ENCODE measurements at regions not wholly inside any gene's neighbourhood (a gene's known extent, or its start where the extent isn't known, plus 50 kb on each side); places are given as distances from the start of the nearest gene placed in this dataset.

GRCh38 chr11:128215238-128215882 is 372.0 kb downstream of the ETS1 start:
- H3K27ac ChIP-seq (ENCODE audit: low read depth, low read length), result no peak overlapping the region
- no peaks in the 10 kb centered on the region for H3F3A ChIP-seq (ENCODE audit: control insufficient read depth, insufficient read depth)
- no peaks in the 10 kb centered on the region for H3K27me3 ChIP-seq (ENCODE audit: control insufficient read depth, low read length)
- H3K4me3 ChIP-seq (ENCODE audit: low read length), result no peak overlapping the region
- no peaks in the 10 kb centered on the region for H3K79me2 ChIP-seq (ENCODE audit: control insufficient read depth, low read length)
- H4K20me1 ChIP-seq (ENCODE audit: control insufficient read depth, insufficient read depth, low read depth, low read length), result no peaks in the 10 kb centered on the region
- TF ChIP-seq, protein P1, sequence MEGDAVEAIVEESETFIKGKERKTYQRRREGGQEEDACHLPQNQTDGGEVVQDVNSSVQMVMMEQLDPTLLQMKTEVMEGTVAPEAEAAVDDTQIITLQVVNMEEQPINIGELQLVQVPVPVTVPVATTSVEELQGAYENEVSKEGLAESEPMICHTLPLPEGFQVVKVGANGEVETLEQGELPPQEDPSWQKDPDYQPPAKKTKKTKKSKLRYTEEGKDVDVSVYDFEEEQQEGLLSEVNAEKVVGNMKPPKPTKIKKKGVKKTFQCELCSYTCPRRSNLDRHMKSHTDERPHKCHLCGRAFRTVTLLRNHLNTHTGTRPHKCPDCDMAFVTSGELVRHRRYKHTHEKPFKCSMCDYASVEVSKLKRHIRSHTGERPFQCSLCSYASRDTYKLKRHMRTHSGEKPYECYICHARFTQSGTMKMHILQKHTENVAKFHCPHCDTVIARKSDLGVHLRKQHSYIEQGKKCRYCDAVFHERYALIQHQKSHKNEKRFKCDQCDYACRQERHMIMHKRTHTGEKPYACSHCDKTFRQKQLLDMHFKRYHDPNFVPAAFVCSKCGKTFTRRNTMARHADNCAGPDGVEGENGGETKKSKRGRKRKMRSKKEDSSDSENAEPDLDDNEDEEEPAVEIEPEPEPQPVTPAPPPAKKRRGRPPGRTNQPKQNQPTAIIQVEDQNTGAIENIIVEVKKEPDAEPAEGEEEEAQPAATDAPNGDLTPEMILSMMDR (IDR thresholded peaks at IDR 0.05; ENCODE audit: low read depth, low read length, poor library complexity, severe bottlenecking), result no peak
- TF ChIP-seq EZH2phosphoT487 (IDR thresholded peaks at IDR 0.05; ENCODE audit: borderline replicate concordance, low read length), result no peak
- H3K4me2 ChIP-seq (ENCODE audit: low read length), result no peak overlapping the region
- no peaks in the 10 kb centered on the region for H3K36me3 ChIP-seq (ENCODE audit: control insufficient read depth, low read length)
- H3K4me1 ChIP-seq (ENCODE audit: control insufficient read depth, low read length), result no peaks in the 10 kb centered on the region
- no peaks in the 10 kb centered on the region; the same call in 1 of the 2 replicates for H3K9me3 ChIP-seq (ENCODE audit: control insufficient read depth, insufficient read depth, low read length)
- H3K9me2 ChIP-seq (replicated peaks; ENCODE audit: control insufficient read depth, low read length), result no peaks in the 10 kb centered on the region

- Histone ChIP-seq H3K27me3 (ENCODE audit: control insufficient read depth, low read length) (no peaks in the 10 kb centered on the region), H3K27ac (ENCODE audit: low read depth, low read length) (no peak overlapping the region), H3K36me3 (ENCODE audit: control insufficient read depth, low read length) (no peaks in the 10 kb centered on the region), H3K9me3 (ENCODE audit: control insufficient read depth, insufficient read depth, low read length) (no peaks in the 10 kb centered on the region; the same call in 1 of the 2 replicates), H3K4me3 (ENCODE audit: low read length) (no peak overlapping the region), H3K4me1 (ENCODE audit: control insufficient read depth, low read length) (no peaks in the 10 kb centered on the region), H3K9me2 (replicated peaks; ENCODE audit: control insufficient read depth, low read length) (no peaks in the 10 kb centered on the region), H3K4me2 (ENCODE audit: low read length) (no peak overlapping the region), H3F3A (ENCODE audit: control insufficient read depth, insufficient read depth) (no peaks in the 10 kb centered on the region), H3K79me2 (ENCODE audit: control insufficient read depth, low read length) (no peaks in the 10 kb centered on the region), H4K20me1 (ENCODE audit: control insufficient read depth, insufficient read depth, low read depth, low read length) (no peaks in the 10 kb centered on the region)
- TF ChIP-seq EZH2phosphoT487 (IDR thresholded peaks at IDR 0.05; ENCODE audit: borderline replicate concordance, low read length), result no peak
- TF ChIP-seq, protein P1 (IDR thresholded peaks at IDR 0.05; ENCODE audit: low read depth, low read length, poor library complexity, severe bottlenecking), result no peak
These were observed 373.1 kb downstream of the ETS1 start for GRCh38 chr11:128214263-128214662.

- no peak for TF ChIP-seq EZH2phosphoT487 (IDR thresholded peaks at IDR 0.05; ENCODE audit: borderline replicate concordance, low read length)
- TF ChIP-seq, protein P1 (IDR thresholded peaks at IDR 0.05; ENCODE audit: low read depth, low read length, poor library complexity, severe bottlenecking), result no peak
- no peaks in the 10 kb centered on the region for H4K20me1 ChIP-seq (ENCODE audit: control insufficient read depth, insufficient read depth, low read depth, low read length)
- no peak overlapping the region for H3K4me3 ChIP-seq (ENCODE audit: low read length)
These were observed 373.9 kb downstream of the ETS1 start for GRCh38 chr11:128213461-128213860.

More at GRCh38 chr11:128213461-128213860, 373.9 kb downstream of the ETS1 start:
- no peak overlapping the region for H3K4me2 ChIP-seq (ENCODE audit: low read length)
- H3K9me2 ChIP-seq (replicated peaks; ENCODE audit: control insufficient read depth, low read length), result no peaks in the 10 kb centered on the region
- no peaks in the 10 kb centered on the region; the same call in 1 of the 2 replicates for H3K9me3 ChIP-seq (ENCODE audit: control insufficient read depth, insufficient read depth, low read length)
- H3K36me3 ChIP-seq (ENCODE audit: control insufficient read depth, low read length), result no peaks in the 10 kb centered on the region
- no peaks in the 10 kb centered on the region for H3K4me1 ChIP-seq (ENCODE audit: control insufficient read depth, low read length)
- H3K27ac ChIP-seq (ENCODE audit: low read depth, low read length), result no peak overlapping the region
- no peaks in the 10 kb centered on the region for H3K27me3 ChIP-seq (ENCODE audit: control insufficient read depth, low read length)
- no peaks in the 10 kb centered on the region for H3F3A ChIP-seq (ENCODE audit: control insufficient read depth, insufficient read depth)
- no peaks in the 10 kb centered on the region for H3K79me2 ChIP-seq (ENCODE audit: control insufficient read depth, low read length)

All from DOHH2 (cell line).